GM10847 (cell line): ENCODE measurements at regions not wholly inside any gene's neighbourhood (a gene's known extent, or its start where the extent isn't known, plus 50 kb on each side); places are given as distances from the start of the nearest gene placed in this dataset.

Experiments
- POLR2A ChIP-seq: IDR thresholded peaks from 2 replicates; pipeline ENCODE4 v1.6.1; 2011; ENCODE audit not compliant: insufficient read length; ENCODE audit errors: extremely low read depth

DNA sequence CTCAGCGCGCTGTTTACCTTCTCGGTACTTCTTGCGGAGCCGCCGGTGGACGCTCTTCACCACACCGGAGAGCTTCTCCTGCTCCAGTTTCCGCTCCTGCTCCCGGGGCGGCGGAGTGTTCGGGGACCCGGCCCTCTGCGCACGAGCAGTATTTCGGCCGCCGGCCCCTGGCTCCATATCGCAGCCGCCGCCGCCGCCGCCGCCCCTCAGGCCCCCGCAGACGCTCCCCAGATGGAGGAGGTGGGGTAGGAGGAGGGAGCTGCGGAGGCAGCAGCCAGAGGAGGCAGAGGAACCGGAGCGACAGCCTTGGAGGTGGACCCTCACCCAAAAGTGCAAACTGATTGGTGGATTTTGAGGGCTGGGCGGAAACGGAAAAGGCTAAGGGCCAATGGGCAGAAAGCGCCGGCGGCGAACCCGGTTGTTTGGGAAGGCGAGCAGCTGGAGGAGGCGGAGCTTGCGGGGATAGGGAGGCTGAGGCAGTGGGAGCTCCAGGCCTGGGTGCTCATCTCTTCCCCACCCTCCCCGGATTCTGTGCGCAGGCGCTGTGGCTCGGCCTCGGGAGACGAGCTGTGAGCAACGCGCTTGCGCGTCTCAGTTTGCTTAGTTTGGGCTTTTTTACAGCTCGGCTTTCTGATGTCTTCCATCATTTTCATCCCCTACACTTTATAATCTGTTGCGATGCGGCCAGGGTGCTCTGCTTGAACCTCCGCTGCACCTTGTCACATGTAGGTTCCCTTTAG lies 146.9 kb downstream of the GPR85 start:
- TF ChIP-seq POLR2A, result peak; percentile 20

DNA sequence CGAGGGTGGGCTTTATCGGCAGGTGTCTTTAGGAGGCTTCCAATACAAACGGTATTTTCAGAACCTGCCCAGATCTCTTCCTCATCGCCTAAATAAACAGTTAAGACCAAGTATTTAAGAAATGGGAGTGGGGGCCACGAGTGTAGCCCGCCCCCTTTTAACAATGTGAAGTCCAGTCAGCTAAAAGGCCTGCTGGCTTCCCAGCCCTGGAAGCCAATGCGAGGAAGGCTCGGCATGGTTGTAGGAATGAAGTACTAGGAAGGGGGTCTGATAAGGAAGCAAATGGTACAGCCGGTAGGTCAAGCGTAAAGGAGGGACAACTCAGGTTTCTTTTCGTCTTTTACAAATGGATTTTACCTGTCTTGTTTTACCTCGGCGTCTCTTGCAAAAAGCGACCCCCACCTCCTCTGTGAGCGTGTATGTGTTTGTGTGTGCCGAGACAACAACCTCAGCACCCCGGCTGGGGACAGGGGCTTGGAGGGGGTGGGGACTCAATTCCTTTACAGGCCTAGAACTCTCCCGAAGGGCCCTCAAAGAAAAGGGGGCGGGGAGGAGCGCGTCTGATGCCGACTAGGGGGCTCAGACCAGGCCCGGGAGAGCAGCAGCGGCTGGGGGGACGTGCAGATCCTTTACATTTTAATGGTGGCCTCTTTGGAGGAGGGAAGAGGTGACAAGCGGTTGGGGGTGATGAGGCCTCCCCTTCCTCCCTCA lies 147.6 kb downstream of the GPR85 start:
- TF ChIP-seq POLR2A, result no peak

DNA sequence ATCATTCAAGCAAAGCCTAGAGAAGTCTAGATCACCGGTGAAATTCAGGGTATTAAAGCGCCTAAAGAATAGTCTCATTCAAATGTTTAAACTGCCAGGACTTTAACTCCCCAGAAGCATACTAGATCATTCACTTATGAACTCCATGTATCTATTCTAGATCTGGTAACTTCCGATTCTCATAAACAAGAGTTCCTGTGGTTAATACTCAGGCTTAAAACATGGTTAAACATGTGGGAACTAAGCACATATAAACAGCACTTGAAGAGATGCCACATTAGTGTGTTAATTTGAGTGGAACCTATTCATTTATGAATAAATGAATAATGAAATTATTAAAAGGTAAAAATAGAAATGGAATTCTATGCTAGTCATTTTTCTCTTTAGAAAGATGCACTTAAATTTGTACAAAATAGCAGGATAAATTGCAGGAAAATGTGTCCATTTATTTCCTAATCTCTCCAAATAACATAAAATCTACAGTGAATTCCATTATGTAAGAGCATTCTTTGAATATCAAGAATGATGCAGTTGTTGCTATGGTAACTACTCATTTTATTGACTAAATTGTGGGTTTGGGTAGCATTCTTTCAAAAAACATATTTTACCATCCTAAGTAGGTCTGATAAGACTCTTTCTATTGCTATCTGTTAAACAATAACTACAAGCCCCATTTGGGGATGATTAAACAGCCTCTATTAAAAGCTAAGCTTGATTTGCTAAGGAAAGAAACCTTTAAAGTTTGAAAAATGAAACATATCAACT lies 147.6 kb upstream of the TMEM168 start:
- no peak for TF ChIP-seq POLR2A

DNA sequence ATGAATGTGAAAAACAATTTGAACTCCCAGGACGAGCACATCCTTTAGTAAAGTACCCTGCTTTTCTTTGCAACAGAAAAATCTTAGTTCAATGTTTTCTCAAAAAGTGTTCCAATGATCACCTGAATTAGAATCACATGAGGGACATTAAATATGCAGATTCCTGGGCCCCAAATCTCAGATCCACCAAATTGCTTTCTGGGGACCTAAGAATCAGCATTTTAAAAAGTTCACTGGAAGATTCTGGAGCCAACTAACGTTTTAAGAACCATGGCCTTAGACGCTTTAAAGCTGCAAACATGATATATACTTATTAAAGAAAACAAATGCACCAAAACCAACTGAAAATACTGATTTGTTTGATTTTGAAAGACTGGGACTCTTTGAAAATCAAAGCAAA lies 143.4 kb upstream of the TMEM168 start:
- TF ChIP-seq POLR2A, result no peak

DNA sequence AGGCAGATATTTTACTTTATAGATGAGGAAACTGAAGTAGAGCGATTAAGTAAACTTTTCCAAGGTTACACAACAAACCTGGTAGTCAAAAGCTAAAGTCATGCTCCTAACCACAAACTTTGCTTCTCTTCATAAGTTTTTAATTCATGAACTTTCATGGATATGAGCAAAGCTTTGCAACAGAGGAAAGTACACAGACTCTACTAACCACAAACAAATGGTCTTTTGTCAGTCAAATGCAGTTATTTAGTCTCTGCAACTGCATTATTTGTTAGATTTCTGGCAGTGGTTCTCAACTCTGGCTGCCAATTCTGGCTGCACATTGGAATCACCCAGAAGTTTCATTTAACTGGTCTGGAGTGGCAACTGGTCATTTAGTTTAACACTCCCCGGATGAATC lies 140.6 kb upstream of the TMEM168 start:
- no peak for TF ChIP-seq POLR2A

DNA sequence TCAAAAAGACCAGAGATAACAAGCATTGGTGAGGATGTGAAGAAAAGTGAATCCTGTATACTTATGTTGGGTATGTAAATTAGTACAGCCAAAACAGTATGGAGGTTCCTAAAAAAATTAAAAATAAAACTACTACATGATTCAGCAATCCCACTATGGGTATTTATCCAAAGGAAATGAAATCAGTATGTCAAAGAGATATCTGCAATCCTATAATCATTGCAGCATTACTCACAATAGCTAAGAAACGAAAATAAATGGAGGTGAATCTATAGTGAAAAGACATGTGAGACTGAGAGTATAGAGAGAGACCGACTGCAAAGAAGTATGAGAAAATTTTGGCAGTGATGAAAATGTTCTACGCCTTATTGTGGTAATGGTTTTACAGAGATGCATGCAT lies 139.2 kb upstream of the TMEM168 start:
- no peak for TF ChIP-seq POLR2A

DNA sequence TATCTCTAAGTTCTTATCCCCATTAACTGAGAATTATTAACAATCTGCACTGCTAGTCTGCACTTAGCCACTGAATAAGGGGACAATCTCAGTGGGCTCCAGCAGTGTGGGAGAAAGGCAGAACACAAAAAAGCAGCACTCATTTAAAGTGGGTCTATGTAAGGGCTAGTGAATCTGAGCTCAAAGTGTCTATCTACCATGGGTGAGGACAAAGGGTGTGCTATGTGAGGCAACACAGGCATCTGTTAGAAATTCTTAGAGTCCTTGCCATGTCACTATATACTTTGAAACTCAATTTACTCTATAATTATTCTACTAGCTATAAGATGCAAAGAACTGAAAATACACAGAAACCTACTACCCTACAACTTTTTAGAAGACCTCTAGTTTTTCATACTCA lies 135.8 kb upstream of the TMEM168 start:
- no peak for TF ChIP-seq POLR2A

DNA sequence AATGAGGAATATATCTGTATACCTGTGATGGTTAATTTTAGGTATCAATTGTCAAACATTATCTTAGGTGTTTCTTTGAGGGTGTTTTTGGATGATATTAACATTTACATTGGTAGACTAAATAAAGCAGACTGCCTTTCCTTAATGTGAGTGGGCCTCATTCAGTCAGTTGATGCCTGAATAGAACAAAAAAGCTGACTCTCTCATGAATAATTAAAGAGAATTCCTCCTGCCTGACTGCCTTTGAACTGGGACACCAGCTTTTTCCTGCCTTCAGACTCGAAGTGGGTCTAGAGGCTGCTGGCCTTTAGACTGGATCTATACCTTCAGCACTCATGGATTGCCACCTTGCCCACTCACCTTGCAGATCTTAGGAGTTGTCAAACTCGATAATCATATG lies 117.9 kb upstream of the TMEM168 start:
- TF ChIP-seq POLR2A, result no peak

DNA sequence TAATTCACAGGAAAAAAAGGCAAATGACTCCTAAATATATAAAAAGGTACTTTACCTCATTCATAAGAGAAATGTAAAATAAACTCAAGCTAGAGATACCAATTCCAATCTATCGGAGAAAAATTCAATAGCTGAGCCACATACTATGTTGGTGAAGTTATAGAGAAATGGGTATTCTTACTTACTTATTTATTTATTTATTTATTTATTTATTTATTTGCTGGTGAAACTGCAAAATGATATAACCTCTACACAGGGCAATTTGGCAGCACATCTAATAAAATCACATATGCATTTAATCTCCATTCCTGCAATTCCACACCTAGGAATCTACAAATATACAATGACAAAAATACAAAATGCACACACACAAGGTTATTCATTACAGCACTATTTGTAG lies 117.5 kb upstream of the TMEM168 start:
- TF ChIP-seq POLR2A, result no peak

DNA sequence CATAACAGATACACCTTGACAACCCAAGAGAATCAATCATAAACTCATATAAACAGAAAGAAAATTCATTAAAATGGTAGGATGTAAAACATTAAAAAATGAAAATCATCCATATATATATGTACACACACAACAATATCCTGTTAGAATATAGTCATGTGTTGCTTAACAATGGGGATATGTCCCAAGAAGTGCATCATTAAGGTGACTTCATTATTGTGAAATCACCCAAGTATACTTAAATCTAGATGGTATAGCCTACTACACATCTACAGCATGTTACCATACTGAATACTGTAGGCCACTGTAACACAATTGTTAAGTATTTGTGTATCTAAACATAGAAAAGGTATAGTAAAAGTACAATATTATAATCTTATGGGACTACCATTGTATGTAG lies 115.8 kb upstream of the TMEM168 start:
- TF ChIP-seq POLR2A, result no peak

DNA sequence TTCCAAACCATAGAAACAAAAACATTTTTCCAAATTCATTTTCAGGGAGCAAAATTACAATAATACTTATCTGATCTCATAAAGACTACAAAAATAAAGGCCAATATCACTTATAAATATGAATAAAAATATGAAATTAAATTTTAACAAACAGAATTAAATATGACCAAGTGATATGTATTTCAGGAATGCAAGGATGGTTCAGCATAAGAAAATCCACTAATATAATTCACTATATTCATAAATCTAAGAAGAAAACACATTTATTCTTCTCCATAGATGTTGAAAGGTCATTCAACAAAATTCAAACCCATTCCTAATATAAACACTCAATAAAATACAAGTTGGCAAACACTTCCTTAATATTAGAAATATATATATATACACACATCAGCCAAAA lies 115.2 kb upstream of the TMEM168 start:
- TF ChIP-seq POLR2A, result no peak

DNA sequence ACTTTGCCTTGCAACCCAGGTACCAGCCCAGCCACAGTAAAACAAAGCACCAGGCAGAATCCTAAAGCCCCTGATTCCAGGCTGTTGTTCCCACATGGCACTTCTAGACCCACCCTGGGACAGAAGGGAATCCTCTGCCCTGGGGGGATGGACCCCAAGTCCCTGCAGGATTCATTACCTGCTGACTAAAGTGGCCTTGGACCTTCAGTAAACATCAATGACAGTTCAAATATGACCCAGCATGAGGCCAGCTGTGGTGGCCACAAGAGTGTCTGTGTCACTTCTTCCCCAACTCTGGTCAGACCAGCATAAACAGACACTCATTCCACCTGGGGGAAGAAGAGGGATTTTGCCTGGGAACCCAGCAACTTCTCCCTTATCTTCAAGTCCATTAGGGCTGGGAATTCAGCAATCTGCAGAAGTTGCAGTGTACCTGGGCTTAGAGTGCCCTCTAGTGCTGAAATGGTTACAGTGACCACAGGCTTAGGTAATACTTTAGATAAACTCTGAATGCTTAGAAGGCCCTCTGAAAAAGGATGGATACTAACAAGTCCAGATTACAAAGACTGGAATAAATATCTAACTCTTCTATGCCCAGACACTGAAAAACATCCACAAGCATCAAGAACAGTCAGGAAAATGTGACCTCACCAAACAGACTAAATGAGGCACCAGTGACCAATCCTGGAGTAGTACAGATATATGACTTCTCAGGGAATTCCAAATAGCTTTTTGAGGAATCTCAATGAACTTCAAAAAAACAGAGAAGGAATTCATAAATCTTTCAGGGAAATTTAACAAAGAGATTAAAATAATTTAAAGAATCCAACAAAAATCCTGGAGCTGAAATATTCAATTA lies 108.5 kb upstream of the TMEM168 start:
- TF ChIP-seq POLR2A, result no peak

DNA sequence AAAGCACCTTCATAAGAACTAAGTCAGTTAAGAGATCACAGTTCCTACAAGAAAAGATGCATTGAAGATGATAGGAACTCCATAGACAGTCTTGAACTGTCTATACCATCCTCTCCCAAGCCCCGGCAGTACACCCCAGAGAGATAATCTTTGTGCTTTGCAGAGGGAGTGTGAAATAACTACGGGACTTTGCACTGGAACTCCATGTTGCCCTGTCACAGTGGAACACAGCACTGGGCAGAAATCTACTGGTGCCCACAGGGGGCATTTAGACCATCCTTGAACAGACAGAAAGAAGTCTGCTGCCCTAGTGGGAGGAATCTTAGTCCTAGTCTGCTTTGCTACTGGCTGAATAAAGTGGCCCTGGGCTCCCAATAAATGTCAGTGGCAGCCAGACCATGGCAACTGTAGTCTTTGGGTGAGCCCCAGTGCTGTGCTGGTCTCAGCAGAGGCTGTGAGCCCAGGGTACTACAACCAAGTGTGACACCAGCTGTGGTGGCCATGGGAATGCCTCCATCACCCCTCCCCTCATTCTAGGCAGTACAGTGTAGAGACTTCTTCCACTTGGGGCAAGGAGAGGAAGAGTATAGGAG lies 107.7 kb upstream of the TMEM168 start:
- TF ChIP-seq POLR2A, result no peak

DNA sequence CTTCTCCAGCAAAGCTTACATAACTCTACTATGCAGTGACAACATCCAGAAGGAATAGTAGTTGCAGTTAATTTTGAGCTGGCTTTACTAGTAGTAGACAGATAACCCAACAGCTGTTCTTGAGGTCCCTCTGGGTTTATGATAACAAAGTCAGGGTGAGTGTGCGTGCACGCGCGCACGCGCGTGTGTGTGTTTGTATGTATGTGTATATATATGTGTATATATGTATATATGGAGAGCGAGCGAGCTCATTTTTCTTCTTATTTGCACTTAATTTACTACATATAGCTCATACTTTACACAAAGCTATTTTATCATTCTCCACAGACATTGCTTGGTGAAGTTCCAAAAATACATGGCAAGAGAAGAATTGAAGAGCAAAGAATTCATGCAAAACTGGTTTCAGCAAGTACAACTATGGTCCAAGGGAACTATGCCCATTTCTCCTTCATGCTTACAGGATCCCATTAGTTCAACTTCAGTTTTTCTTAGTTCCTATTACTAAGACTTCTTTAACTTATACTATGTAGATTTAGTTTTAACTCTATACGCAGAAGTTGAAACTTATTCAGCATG lies 105.9 kb upstream of the TMEM168 start:
- no peak for TF ChIP-seq POLR2A

DNA sequence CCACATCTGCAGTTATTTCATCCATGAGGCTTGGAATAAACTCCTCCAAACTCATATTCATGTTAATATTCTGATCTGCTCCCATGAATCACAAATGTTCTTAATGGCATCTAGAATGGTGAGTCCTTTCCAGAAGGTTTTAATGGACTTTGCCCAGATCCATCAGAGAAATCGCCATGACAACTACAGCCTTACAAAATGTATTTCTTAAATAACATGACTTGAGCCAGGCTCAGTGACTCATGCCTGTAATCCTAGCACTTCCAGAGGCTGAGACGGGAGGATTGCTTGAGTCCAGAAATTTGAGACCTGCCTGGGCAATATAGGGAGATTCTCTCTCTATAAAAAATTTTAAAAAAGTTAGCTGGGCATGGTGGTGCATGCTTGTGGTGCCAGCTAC lies 102.1 kb upstream of the TMEM168 start:
- no peak for TF ChIP-seq POLR2A

DNA sequence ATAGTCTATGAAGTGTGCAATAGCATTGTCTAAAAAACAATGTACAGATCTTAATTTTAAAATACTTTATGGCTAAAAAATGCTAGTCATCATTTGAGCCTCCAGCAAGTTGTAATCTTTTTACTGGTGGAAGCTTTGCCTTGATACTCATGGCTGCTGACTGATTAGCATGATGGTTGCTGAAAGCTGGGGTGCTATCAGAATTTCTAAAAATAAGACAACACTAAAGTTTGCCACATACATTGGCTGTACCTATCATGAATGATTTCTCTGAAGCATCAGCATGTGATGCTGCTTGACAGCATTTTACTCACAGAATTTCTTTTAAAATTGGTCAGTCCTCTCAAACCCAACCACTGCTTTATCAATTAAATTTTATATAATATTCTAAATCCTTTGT lies 101.5 kb upstream of the TMEM168 start:
- TF ChIP-seq POLR2A, result no peak
